HepG2 (cell line): ENCODE measurements at regions not wholly inside any gene's neighbourhood (a gene's known extent, or its start where the extent isn't known, plus 50 kb on each side); places are given as distances from the start of the nearest gene placed in this dataset.

Experiments
- AKNA ChIP-seq: sonication (generic); formaldehyde crosslinking; IDR thresholded peaks from 2 replicates; pipeline ENCODE4 v1.4.0; 2020; ENCODE audit warnings: missing genetic modification reagents, borderline replicate concordance
- CBX5 ChIP-seq: sonication (generic); formaldehyde crosslinking; IDR thresholded peaks from 2 replicates; pipeline ENCODE4 v1.4.0; 2020; ENCODE audit warnings: missing genetic modification reagents, borderline replicate concordance
- FOXM1 ChIP-seq: sonication (generic); formaldehyde crosslinking; IDR thresholded peaks from 2 replicates; pipeline ENCODE4 v1.5.0; 2020; ENCODE audit warnings: missing genetic modification reagents
- GATA4 ChIP-seq: sonication (generic); IDR thresholded peaks from 2 replicates; pipeline ENCODE4 v1.6.1; 2016; ENCODE audit warnings: antibody characterized with exemption, low read depth, borderline replicate concordance
- GFI1 ChIP-seq: sonication (generic); formaldehyde crosslinking; IDR thresholded peaks from 2 replicates; pipeline ENCODE4 v1.5.0; 2020; ENCODE audit warnings: missing genetic modification reagents, mild to moderate bottlenecking, borderline replicate concordance
- HOXD1 ChIP-seq: sonication (generic); formaldehyde crosslinking; IDR thresholded peaks from 2 replicates; pipeline ENCODE4 v1.5.0; 2020; ENCODE audit warnings: missing genetic modification reagents
- IKZF4 ChIP-seq: sonication (generic); formaldehyde crosslinking; IDR thresholded peaks from 2 replicates; pipeline ENCODE4 v1.5.1; 2020; ENCODE audit warnings: borderline replicate concordance, mild to moderate bottlenecking, low read depth, missing genetic modification reagents; ENCODE audit errors: not compliant biosample characterization
- NFE2L2 ChIP-seq: fragments of 150-350 bp; IDR thresholded peaks from 2 replicates; pipeline ENCODE4 v1.6.1; 2014; ENCODE audit warnings: low read length
- NR0B2 ChIP-seq: sonication (generic); formaldehyde crosslinking; IDR thresholded peaks from 2 replicates; pipeline ENCODE4 v1.4.0; 2020; ENCODE audit warnings: mild to moderate bottlenecking, missing genetic modification reagents
- PRDM15 ChIP-seq: sonication (generic); formaldehyde crosslinking; IDR thresholded peaks from 2 replicates; pipeline ENCODE4 v1.4.0; 2020; ENCODE audit warnings: missing genetic modification reagents
- ZNF280D ChIP-seq: sonication (generic); formaldehyde crosslinking; IDR thresholded peaks from 2 replicates; pipeline ENCODE4 v1.5.1; 2020; ENCODE audit warnings: mild to moderate bottlenecking, missing genetic modification reagents
- ZNF704 ChIP-seq: sonication (generic); formaldehyde crosslinking; IDR thresholded peaks from 2 replicates; pipeline ENCODE4 v1.8.1; 2023; ENCODE audit warnings: mild to moderate bottlenecking, inconsistent platforms, moderate library complexity, missing genetic modification reagents, borderline replicate concordance

- no peak for TF ChIP-seq NR0B2 (CRISPR knock-in tag)
- no peak for TF ChIP-seq ZNF704 (CRISPR knock-in tag)
- TF ChIP-seq AKNA (CRISPR knock-in tag) = no peak
- TF ChIP-seq GFI1 = no peak
- no peak for TF ChIP-seq PRDM15 (CRISPR knock-in tag)
- TF ChIP-seq NFE2L2 = no peak
- TF ChIP-seq GATA4 = 0 out of 2 replicates have a peak, but pooled peaks have one; percentile 37
- no peak for TF ChIP-seq IKZF4 (CRISPR knock-in tag)
- TF ChIP-seq HOXD1 = 0 out of 2 replicates have a peak, but pooled peaks have one; percentile 29
- TF ChIP-seq CBX5 (CRISPR knock-in tag) = peak; percentile 68; the same call in 1 of the 2 replicates
- TF ChIP-seq FOXM1 = no peak
- TF ChIP-seq ZNF280D (CRISPR knock-in tag) = peak; percentile 95
These were observed 102.4 kb upstream of the ETV3 start (continued) for GRCh38 chr1:157240495-157241184.
